ENCODE measurements at regions not wholly inside any gene's neighbourhood (a gene's known extent, or its start where the extent isn't known, plus 50 kb on each side); places are given as distances from the start of the nearest gene placed in this dataset.

GRCh38 chr15:87347806-87348515 lies 908.6 kb downstream of the NTRK3 start:
- no peak for FAIRE-seq

DNA sequence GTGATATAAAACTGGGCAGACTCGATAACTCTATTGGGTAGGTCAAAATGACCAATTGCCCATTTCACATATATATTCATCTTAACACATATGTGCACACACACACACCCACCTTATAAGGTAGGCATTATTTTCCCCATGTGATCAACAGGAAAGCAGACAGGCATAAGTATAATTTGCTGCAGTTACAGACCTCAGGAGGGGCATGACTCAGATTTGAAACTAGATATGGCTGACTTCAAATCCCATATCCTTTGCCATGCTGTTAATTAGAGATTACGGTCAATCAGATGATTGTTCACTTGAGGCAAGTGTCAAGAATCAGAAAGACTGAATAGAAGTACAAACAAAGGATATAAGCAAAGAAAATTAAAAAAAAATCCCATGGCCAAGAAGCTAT lies 910.6 kb downstream of the NTRK3 start:
- no peak for FAIRE-seq

GRCh38 chr15:87343966-87344365 lies 912.6 kb downstream of the NTRK3 start:
- peak; percentile 94 for FAIRE-seq

GRCh38 chr15:87340370-87340769 lies 916.2 kb downstream of the NTRK3 start:
- FAIRE-seq, result no peak

GRCh38 chr15:87326269-87326668 lies 930.3 kb downstream of the NTRK3 start:
- FAIRE-seq, result no peak

GRCh38 chr15:87322870-87323269 lies 933.7 kb downstream of the NTRK3 start:
- FAIRE-seq, result no peak

- FAIRE-seq, result no peak
Observed at GRCh38 chr15:87322265-87322664, 934.3 kb downstream of the NTRK3 start.

- FAIRE-seq, result no peak
Observed at GRCh38 chr15:87317900-87318299, 938.6 kb downstream of the NTRK3 start.

GRCh38 chr15:87312221-87312620 lies 944.3 kb downstream of the NTRK3 start:
- no peak for FAIRE-seq

- FAIRE-seq, result no peak
Observed at GRCh38 chr15:87300146-87300545, 956.4 kb downstream of the NTRK3 start.

DNA sequence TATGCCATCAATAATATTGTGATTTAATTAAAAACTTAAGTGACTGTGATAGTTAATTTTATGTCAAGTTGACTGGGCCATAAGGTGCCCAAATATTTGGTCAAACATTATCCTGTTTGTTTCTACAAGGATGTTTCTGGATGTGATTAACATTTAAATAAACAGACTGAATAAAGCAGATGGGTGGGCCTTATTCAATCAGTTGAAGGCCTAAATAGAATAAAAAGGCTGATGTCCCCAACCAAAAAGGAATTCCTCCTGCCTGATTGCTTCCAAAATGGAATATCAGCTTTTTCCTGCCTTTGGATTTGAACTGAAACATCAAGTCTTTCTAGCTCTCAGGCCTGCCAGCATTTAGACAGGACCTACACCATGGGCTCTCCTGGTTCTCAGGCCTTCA lies 961.7 kb downstream of the NTRK3 start:
- no peak for FAIRE-seq

- no peak for FAIRE-seq
Observed at GRCh38 chr15:87293031-87293430, 963.5 kb downstream of the NTRK3 start.

GRCh38 chr15:87287156-87287555 lies 969.4 kb downstream of the NTRK3 start:
- no peak for FAIRE-seq

DNA sequence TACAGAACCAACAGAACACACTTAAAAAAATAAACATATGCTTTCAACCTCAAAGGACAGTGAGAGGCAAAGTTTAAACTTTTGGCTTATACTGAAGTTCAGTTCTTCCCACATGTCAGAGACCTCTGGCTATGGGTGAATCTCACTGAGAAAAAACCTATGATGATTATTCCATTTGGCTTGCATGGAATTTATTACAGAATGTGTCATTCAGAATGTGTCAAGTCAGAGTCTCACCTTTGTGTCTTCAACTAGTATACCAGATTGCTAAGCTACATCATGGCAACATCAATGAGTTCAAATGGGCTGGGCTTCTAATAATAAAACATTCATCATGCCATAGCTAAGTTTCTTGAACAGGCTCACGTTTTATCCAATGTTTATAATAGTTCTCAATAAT lies 987.0 kb downstream of the NTRK3 start:
- FAIRE-seq, result no peak

DNA sequence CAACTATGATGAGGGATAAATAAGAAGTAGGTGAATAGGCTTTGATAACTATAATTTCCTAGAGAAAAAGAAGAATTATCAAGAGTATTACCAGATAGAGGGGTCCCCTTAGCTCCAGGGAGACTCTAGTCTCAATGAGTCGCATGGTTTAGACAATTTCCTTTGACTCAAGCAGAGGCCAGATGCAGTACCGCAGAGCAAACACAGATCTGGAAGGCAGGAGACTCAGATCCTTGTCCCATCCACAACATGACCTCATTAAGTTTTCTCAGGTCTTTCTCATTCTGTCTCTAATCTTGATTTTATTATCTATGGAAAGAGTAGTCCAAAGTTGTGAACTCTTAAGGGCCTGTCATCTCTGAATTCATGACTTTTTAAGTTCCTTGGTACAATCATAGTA lies 987.9 kb downstream of the NTRK3 start:
- FAIRE-seq, result no peak

GRCh38 chr15:87267798-87268197 lies 988.7 kb downstream of the NTRK3 start:
- no peak for FAIRE-seq

- FAIRE-seq, result no peak
Observed at GRCh38 chr15:87263871-87264270, 992.7 kb downstream of the NTRK3 start.

- no peak for FAIRE-seq
Observed at GRCh38 chr15:87263296-87263695, 993.2 kb downstream of the NTRK3 start.

DNA sequence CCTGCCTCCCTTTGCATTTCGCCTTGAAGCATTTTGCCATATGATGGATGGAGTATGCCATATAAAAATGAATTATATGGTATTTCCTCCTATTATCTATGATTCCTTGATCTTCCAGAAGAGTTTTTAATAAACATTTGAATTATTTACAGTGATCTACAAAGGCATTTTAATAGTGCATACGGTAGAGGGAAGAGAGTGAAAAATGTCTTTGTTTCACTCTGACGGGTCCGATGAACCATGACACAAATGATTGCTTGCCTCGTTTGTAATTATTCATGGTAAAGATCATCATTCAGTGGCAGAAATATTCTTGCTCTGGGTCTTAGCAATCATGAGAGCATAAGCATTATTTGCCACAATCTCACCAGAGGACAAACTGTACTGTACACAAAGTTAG lies 1010.9 kb downstream of the NTRK3 start:
- no peak for FAIRE-seq

DNA sequence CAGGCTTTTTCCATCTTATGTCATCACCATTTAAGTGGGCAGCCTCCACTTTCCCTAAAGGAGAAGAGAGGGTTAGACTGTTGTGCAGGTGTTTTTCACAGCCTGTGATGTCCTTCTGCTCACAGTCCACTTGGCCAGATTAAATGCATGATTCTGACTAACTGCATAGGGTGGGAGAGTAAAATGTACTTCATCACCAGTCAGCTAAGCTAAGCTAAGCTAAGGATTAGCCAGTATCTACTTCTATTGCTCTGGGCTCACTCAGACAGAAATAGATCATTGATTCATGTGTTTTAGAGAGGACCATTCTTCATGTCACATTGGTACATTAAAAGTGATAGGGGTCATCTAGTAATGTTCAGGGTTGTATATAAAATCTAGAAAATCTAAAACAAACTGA lies 1013.1 kb downstream of the NTRK3 start:
- no peak for FAIRE-seq

GRCh38 chr15:87239582-87240230 lies 1016.8 kb downstream of the NTRK3 start:
- FAIRE-seq, result no peak

DNA sequence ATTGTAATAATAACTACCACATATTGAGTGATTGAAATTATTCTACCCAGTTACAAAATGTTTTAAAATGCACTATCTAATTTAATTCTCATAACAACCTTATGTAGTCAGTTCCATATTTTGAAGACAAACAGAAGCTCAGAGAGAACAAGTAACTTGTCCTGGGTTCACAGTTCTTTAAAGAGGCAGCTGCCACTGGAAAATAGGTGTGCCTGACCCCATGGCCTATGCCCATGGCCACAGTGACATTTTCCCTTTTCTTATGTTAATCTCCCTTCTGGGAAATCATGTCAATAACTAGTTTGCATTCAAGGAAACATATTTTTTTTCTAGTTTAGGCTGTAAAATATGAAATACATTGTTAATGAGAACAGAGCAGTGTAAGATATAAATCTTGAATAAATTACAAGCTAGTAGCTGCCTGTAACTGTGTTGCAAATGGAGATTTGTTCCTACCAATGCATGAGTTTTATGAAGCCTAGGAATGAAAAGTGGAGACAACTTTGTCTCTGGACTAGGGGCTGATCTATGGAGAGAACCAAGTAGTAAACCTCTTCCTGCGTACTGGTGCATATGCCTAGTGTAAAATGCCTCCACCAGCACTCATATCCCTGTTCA lies 1018.0 kb downstream of the NTRK3 start:
- FAIRE-seq, result no peak

DNA sequence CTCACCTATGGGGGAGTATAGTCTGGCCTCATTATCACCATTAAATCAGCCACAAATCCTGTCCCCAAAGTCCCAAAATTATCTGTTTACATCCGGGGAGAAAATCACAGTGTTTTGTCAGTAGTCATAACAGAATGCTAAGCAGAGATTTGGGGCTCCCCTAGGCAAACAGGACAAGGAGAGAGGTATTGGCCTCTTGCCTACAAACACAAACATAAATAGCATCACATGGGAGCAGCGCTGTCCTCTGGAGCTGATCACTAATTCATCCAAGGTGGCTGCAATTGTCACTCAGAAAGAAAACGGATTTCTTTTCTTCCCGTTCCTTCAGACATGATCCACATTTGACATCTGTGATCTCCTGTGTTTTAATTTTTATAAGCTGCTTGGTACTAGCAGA lies 1028.1 kb downstream of the NTRK3 start:
- no peak for FAIRE-seq

DNA sequence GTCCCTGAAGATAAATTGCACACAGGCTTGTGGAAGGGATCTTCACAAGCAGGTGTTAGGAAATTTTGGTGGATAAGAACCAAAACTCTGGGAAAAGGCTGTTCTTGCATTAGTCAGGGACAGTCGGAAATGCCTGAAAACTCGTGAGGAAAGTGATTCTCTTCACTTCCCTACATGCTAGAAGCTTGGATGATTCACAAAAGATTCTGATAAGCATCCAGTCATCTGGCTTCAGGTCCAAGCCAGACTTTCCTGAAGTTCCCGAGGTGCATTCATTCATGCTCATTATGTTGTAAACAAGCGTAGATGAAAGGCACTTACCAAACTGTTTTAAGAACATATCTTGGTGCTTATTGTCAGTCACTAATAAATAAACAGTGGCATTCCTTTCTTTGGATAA lies 1028.7 kb downstream of the NTRK3 start:
- no peak for FAIRE-seq

All from endometrium (tissue), 2 donors.